AG04450 (cell line): ENCODE measurements at regions not wholly inside any gene's neighbourhood (a gene's known extent, or its start where the extent isn't known, plus 50 kb on each side); places are given as distances from the start of the nearest gene placed in this dataset.

Experiments used
- CTCF ChIA-PET: fragments of 300-600, 350-600 bp; formaldehyde crosslinking; extraction: SDS; loops from one replicate; lab custom pipeline; 2022; ENCODE audit warnings: antibody characterized with exemption, inconsistent platforms; lab: Charles Lee
- POLR2A ChIA-PET: fragments of 350-600 bp; formaldehyde crosslinking; extraction: SDS; loops from one replicate; lab custom pipeline; 2021; ENCODE audit warnings: antibody characterized with exemption, inconsistent platforms; lab: Yijun Ruan, JAX
- DNase-seq: peaks from one replicate; pipeline ENCODE4 v3.0.0-alpha.2; 2011; ENCODE audit warnings: low read depth, low spot score
- H3K27ac ChIP-seq: one replicate; pipeline ENCODE4 v1.5.1; 2012; ENCODE audit warnings: low read depth, low read length, control low read depth
- H3K27me3 ChIP-seq: one replicate; pipeline ENCODE4 v1.6.0; 2012; ENCODE audit warnings: low read length; ENCODE audit not compliant: control insufficient read depth, insufficient read depth
- H3K4me3 ChIP-seq: 2 replicates; pipeline ENCODE4 v1.5.1; 2011; ENCODE audit warnings: mild to moderate bottlenecking, low read depth, low read length, control low read depth
- H3K9me3 ChIP-seq: 2 replicates; pipeline ENCODE4 v1.5.1; 2012; ENCODE audit warnings: low read length; ENCODE audit not compliant: control insufficient read depth, insufficient read depth
- TF ChIP-seq, protein P1 (sequence below): IDR thresholded peaks from 2 replicates; pipeline ENCODE4 v1.5.1; 2011; ENCODE audit warnings: low read depth, low read length, control low read depth, inconsistent platforms

DNA sequence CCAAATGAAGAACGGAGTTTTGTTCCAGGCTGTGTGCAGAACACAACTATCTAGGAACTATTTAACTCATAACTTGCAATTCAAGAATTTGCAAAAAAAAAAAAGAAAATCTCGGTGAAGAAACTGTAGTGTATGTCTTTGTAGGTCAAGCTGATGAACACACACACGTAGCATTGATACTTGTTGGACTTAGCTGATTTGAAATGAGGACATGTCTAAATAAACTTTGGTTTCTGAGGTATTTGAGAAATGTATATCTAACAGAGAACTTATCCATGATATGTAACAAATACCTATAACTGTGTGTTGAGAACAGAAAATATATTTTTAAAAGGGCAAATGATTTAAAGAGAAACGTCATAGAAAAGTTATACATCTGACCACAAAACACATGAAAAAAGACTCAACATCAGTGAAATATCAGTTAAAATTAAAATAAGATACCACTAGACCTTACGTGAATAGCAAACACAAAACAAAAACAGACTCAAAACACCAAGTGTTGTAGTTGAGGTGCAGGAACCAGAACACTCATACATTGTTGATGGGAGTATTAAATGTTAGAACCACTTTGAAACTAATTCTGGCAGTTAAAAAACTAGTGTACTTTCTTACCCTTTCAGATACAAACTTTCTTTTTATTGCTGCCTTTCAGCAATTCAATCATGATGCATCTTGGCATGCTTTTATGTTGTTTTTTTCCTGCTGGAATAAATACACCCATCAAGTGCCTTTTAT lies 1535.8 kb upstream of the PCDH10 start:
- H3K4me3 ChIP-seq, result no peak overlapping the region
- no peak overlapping the region for H3K27ac ChIP-seq
- ChIA-PET POLR2A (no interaction called here), CTCF (no interaction called here)
- H3K9me3 ChIP-seq, result no peaks in the 10 kb centered on the region
- no peak for DNase-seq
- no peaks in the 10 kb centered on the region for H3K27me3 ChIP-seq
- TF ChIP-seq, protein P1, sequence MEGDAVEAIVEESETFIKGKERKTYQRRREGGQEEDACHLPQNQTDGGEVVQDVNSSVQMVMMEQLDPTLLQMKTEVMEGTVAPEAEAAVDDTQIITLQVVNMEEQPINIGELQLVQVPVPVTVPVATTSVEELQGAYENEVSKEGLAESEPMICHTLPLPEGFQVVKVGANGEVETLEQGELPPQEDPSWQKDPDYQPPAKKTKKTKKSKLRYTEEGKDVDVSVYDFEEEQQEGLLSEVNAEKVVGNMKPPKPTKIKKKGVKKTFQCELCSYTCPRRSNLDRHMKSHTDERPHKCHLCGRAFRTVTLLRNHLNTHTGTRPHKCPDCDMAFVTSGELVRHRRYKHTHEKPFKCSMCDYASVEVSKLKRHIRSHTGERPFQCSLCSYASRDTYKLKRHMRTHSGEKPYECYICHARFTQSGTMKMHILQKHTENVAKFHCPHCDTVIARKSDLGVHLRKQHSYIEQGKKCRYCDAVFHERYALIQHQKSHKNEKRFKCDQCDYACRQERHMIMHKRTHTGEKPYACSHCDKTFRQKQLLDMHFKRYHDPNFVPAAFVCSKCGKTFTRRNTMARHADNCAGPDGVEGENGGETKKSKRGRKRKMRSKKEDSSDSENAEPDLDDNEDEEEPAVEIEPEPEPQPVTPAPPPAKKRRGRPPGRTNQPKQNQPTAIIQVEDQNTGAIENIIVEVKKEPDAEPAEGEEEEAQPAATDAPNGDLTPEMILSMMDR, result no peak

GRCh38 chr4:131613824-131614216 lies 1535.3 kb upstream of the PCDH10 start:
- H3K4me3 ChIP-seq, result no peak overlapping the region
- ChIA-PET POLR2A (no interaction called here), CTCF (no interaction called here)
- DNase-seq, result no peak
- no peaks in the 10 kb centered on the region for H3K9me3 ChIP-seq
- TF ChIP-seq, protein P1, result no peak
- H3K27me3 ChIP-seq, result no peaks in the 10 kb centered on the region
- H3K27ac ChIP-seq, result no peak overlapping the region

GRCh38 chr4:131632877-131633276 lies 1516.2 kb upstream of the PCDH10 start:
- ChIA-PET POLR2A (no interaction called here), CTCF (no interaction called here)

GRCh38 chr4:131635191-131635590 lies 1513.9 kb upstream of the PCDH10 start:
- TF ChIP-seq, protein P1, result no peak
- Histone ChIP-seq H3K4me3 (no peak overlapping the region), H3K27ac (no peak overlapping the region), H3K27me3 (no peaks in the 10 kb centered on the region), H3K9me3 (peaks cover 4% of the 10 kb centered on the region; the same call in 1 of the 2 replicates)
- CTCF ChIA-PET, result no interaction called here
- POLR2A ChIA-PET, result no interaction called here
- no peak for DNase-seq

More at GRCh38 chr4:131632877-131633276, 1516.2 kb upstream of the PCDH10 start:
- Histone ChIP-seq H3K27ac (no peak overlapping the region), H3K27me3 (no peaks in the 10 kb centered on the region), H3K9me3 (peaks cover 4% of the 10 kb centered on the region; the same call in 1 of the 2 replicates), H3K4me3 (no peak overlapping the region)
- TF ChIP-seq, protein P1, result no peak
- no peak for DNase-seq

GRCh38 chr4:131638781-131639180 lies 1510.3 kb upstream of the PCDH10 start:
- no peak overlapping the region for H3K4me3 ChIP-seq
- ChIA-PET POLR2A (no interaction called here), CTCF (no interaction called here)
- DNase-seq, result no peak
- no peaks in the 10 kb centered on the region for H3K27me3 ChIP-seq
- H3K27ac ChIP-seq, result no peak overlapping the region
- no peaks in the 10 kb centered on the region for H3K9me3 ChIP-seq
- TF ChIP-seq, protein P1, result no peak
